MM.1S (cell line): ENCODE measurements at regions not wholly inside any gene's neighbourhood (a gene's known extent, or its start where the extent isn't known, plus 50 kb on each side); places are given as distances from the start of the nearest gene placed in this dataset.

ENCODE experiments used
- EZH2 ChIP-seq: fragments of 300-600 bp; sonication (generic); optimal IDR thresholded peaks from 2 replicates; pipeline ENCODE3; 2017; ENCODE audit warnings: low read depth, mild to moderate bottlenecking, antibody characterized with exemption, low read length, mixed read lengths
- EZH2phosphoT487 ChIP-seq: fragments of 300-600 bp; sonication (generic); IDR thresholded peaks from 2 replicates; pipeline ENCODE4 v1.6.1; 2018; ENCODE audit warnings: antibody characterized with exemption, low read length
- TF ChIP-seq, protein P1 (sequence below): fragments of 300-600 bp; sonication (generic); IDR thresholded peaks from 2 replicates; pipeline ENCODE4 v1.5.1; 2016; ENCODE audit warnings: antibody characterized with exemption, low read length, mixed read lengths

DNA sequence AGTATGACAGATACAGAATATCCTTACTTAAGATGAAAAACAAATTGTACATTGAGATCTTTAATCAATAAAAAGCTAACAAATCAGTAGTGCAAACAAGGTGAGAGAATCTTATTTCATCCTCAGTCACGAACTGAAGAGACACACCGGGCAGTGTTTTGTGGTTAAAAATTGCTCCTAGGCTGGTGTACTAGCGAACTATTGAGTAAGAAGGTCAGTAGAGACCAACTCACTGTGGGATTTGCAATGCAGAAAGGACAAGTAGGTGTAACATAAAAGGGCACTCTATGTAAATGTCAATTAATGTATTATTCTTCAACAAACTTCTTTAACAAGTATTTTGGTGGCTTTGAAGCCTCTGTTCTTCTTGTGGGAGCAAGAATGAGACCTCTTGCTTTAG lies 260.2 kb upstream of the PPARGC1A start:
- TF ChIP-seq, protein P1, sequence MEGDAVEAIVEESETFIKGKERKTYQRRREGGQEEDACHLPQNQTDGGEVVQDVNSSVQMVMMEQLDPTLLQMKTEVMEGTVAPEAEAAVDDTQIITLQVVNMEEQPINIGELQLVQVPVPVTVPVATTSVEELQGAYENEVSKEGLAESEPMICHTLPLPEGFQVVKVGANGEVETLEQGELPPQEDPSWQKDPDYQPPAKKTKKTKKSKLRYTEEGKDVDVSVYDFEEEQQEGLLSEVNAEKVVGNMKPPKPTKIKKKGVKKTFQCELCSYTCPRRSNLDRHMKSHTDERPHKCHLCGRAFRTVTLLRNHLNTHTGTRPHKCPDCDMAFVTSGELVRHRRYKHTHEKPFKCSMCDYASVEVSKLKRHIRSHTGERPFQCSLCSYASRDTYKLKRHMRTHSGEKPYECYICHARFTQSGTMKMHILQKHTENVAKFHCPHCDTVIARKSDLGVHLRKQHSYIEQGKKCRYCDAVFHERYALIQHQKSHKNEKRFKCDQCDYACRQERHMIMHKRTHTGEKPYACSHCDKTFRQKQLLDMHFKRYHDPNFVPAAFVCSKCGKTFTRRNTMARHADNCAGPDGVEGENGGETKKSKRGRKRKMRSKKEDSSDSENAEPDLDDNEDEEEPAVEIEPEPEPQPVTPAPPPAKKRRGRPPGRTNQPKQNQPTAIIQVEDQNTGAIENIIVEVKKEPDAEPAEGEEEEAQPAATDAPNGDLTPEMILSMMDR: no peak
- TF ChIP-seq EZH2phosphoT487 (no peak), EZH2 (no peak)
